ENCODE measurements at regions not wholly inside any gene's neighbourhood (a gene's known extent, or its start where the extent isn't known, plus 50 kb on each side); places are given as distances from the start of the nearest gene placed in this dataset.

GRCh38 chr9:86809151-86809550, 138.2 kb downstream of the GAS1 start:
- H3K27ac ChIP-seq = no peak overlapping the region
- TF ChIP-seq CTCF (conservative IDR thresholded peaks at IDR 0.05) = no peak
- no peak for TF ChIP-seq ZFX (IDR thresholded peaks at IDR 0.05)

DNA sequence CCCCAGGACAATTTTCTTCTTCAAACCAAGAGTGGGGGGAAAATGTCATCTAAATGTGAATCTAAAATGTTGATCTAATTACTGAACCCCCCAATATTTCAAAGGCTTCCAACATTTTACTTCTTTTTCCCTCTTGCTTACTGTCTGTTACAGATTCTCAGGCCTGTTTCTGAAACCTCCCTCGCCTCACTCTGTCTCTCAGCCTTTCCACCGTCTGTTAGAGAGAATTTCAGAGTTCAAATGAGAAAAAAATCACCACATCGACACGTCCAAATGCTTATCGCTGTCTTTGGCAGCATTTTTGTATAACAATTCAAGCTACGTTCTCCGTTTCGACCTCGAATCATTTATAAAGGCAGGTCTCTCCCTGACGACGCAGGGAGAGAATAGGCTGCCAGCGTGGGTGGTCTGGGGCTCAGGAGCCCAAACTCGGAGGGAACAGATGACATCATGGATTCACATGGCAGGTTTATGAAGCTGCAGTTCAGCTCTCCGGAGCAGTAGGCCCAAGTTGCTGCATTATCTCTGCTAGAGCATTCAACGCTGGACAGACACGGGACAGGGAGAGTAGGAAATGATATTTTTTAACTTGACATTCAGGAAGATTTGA, 139.8 kb downstream of the GAS1 start:
- H3K27ac ChIP-seq = no peak overlapping the region
- TF ChIP-seq CTCF (conservative IDR thresholded peaks at IDR 0.05) = no peak
- no peak for TF ChIP-seq ZFX (IDR thresholded peaks at IDR 0.05)

DNA sequence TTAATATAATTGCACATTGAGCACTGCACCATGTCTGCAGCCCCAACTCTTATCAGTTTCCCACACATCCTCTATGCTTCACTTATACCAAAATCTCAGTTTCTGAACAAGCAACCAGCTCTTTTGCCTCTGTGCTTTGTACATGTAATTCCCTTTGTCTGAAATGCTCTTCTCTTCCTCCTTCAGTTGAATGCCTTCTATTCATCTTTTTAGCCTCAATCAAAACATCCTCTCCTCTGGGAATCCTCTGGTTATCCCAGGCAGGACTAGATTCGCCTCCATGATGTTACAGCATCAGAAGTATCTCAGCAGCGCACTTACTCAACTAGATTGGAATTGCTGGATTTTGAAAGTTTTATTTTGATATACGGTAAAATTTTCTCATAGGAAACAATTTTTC, 143.3 kb downstream of the GAS1 start:
- no peak for TF ChIP-seq CTCF (conservative IDR thresholded peaks at IDR 0.05)
- TF ChIP-seq ZFX (IDR thresholded peaks at IDR 0.05) = no peak
- H3K27ac ChIP-seq = no peak overlapping the region

- no peak overlapping the region for H3K27ac ChIP-seq
- no peak for TF ChIP-seq CTCF (conservative IDR thresholded peaks at IDR 0.05)
- TF ChIP-seq ZFX (IDR thresholded peaks at IDR 0.05) = no peak
These were observed 144.2 kb downstream of the GAS1 start for GRCh38 chr9:86802900-86803673.

DNA sequence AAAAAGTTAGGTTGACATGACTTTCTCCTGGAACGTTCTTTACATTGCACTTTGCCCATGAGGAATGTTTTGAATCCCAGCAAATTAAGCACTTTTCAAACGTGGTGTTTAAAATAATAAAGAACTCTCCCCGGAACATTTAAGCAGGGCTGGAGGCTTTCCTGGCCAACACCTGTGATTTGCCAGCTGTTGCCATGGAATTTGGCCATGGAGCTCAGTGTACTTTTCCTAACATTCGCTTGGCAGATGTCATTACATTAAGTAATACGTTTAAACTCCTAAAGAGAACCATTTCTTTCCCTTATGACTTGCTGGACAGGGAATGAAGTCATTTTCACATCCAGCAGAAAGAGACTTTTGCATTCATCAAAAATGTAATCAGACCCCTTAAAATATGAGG, 146.1 kb downstream of the GAS1 start:
- TF ChIP-seq ZFX (IDR thresholded peaks at IDR 0.05) (no peak), CTCF (conservative IDR thresholded peaks at IDR 0.05) (no peak)
- no peak overlapping the region for H3K27ac ChIP-seq

DNA sequence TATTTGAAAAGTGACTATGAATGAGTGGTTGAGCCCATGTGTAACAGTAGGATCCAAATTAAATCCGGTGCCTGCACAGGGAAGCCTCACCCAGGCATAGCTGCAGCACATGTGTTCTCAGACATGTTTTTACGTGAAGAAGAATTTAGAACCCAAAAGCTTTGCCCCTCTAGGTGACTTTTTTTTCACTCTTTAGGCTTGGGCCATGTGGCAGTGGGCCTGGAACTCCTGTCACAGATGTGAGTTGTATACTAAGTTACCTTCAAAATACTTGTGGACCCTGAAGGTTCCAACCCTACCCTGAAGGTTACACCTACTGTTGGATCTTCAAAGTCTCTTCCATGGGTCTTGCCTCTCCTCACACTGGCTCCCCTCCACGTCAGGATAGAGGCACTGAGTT, 146.6 kb downstream of the GAS1 start:
- TF ChIP-seq ZFX (IDR thresholded peaks at IDR 0.05) (no peak), CTCF (conservative IDR thresholded peaks at IDR 0.05) (no peak)
- H3K27ac ChIP-seq = no peak overlapping the region

DNA sequence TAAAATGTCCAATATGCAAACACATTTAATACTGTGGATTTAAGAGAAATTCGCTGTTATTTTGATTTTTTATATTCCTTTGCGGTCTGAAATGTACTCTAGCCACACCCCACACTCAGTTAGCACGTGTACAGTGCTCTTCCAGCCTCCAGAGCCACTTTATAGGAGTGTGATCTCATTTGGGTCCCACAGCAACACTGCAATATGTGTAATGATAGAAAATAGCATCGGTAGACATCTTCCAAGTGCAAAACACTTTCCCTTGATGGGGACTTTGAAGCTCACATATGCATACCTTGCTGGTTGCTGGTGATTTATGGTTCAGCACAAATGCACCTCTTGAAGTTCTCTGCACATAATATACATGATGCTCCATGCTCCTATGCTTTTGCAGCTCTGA, 148.3 kb downstream of the GAS1 start:
- no peak for TF ChIP-seq CTCF (conservative IDR thresholded peaks at IDR 0.05)
- TF ChIP-seq ZFX (IDR thresholded peaks at IDR 0.05) = no peak
- no peak overlapping the region for H3K27ac ChIP-seq
